T-helper 2 cell (primary cell): ENCODE measurements at regions not wholly inside any gene's neighbourhood (a gene's known extent, or its start where the extent isn't known, plus 50 kb on each side); places are given as distances from the start of the nearest gene placed in this dataset.
"Not testable (repeated sequence)": the region's sequence is repeated elsewhere in the genome, so short reads cannot be mapped to it uniquely, and the experiment has no call there.

Source experiments
- DNase-seq, 5 experiments: peaks; one replicate each; pipeline versions ENCODE4 v3.0.0 to v3.0.0-alpha.2; 2012 to 2022

DNA sequence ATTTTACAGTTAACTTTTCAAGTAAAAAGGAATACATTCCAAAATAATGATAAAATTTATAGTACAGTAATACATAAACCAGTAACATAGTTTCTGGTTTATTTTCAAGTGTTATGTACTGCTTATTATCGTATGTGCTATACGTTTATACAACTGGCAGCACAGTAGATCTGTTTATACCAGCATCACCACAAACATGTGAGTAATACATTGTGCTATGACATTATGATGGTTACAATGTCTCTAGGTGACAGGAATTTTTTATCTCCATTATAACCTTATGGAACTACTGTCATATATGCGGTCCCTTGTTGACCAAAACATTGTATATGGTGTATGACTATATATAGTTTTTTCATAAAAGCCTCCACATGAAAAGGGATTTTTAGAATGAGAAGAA, 256.9 kb downstream of the ANKRD50 start:
- no peak for DNase-seq

DNA sequence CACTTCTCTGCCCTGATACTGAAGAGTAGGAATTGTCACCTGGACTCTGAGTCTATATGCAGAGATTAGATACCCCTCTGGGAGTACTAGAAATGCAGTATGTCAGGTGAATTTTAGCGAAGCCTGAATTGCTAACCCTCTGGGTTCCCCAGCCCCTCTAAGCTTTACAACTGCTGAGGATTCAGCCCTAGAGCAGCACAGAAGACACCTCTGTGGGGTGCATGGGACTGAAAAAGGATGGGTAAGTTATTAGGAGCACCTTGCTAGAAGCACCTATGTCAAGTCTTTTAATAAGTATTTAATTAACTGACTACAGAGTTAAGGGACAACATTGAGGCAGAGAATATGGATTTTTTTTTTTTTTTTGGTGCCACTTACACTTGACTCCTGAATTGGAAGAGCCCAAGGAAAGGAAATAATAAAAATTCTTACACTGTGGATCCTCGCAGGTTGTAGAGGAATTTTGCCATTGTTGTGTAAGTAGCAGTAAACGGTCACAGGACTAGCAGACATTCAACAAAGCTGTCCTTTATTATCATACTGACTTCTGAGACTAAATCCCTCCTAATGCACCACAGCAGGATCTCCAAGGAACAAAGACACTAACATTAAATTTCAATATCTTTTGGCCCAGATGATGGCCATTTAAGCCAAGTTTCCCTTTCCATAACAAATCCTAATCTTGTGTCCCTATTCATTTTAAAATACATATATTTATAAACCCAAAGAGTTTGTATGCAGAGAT, 253.2 kb downstream of the ANKRD50 start:
- DNase-seq: no peak

DNA sequence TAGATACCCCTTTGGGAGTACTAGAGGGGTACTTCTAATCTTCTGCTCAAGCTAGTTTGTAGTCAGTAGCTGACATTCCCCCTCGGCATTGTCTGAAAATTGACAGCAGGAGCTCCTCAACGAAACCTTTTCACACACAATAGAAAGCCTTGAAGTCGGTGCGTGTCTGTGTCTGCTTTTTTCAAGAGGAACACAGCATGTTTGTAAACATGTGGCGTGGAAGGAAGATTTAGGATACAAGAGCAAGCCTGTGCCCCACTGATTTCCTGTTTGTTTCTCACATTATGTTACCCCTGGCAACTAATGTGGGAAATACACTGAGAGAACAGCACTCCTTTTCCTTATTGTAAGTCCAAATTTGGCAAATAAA, 252.6 kb downstream of the ANKRD50 start:
- DNase-seq: no peak

DNA sequence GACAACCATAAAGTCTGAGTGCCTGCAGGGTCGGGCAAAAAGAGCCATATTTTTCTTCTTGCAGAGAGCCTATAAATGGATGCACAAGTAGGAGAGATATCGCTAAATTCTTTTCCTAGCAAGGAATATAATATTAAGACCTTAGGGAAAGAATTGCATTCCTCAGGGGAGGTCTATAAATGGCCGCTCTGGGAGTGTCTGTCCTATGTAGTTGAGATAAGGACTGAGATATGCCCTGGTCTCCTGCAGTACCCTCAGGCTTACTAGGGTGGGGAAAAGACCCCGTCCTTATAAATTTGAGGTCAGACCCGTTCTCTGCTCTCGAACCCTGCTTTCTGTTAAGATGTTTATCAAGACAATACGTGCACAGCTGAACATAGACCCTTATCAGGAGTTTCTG, 250.9 kb downstream of the ANKRD50 start:
- DNase-seq: not testable (repeated sequence)

DNA sequence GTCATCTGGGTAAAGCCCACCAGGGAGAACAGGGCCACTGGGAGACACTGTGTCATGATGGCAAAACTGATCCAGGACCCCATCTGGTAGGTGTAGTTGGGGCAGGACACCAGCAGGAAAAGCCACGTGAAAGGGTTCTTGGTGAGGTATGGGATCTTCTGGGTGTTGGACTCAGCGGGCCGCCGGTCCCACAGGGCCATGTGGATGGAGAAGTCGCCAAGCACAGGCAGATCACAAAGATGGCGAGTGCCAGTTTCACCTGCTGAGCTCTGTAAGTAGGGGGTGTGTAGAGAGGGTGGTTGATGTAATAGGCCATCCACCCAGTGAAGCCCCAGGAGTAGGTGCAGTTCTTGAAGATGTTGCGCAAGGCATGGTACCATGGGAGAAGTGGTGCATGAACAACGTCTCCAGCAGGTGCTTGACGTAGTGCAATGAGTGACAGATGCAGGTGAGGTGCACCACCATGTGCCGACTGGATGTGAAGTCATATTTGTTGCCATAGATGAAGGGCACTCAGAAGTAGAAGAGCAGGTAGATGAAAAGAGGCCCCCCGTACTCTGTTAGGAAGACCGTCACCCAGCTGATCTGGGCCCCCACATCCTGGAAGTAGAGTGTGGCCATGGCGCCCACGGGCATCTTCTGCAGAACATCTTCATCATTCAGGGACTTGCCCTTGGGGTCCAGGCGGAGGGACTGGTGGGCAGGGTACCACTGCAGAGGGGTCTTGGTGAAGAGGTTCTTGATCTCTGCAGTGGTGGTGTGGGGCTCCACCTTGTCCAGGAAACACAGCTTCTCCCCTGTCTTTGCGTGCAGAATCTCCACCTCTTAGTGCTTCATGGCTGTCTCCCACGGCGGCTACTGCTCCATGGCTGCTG, 249.3 kb downstream of the ANKRD50 start:
- no peak for DNase-seq

DNA sequence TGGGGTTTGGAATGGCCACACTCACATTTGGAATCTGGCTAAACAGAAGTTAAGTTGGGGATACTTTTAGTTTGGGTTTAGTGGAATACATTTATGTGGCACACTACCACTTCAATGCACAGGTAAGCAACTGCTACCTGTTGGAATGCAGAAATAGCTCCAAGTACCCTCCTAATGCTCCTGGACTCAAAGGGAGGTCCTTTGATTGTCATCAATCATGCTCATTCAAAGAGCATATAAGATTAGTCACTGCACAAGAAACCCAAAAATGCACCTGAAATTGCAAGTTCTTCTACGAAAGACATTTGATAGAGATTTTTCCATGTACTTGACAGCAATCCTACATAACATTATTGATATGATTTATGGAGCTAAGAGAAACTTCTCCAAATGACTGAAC, 247.7 kb downstream of the ANKRD50 start:
- no peak for DNase-seq

DNA sequence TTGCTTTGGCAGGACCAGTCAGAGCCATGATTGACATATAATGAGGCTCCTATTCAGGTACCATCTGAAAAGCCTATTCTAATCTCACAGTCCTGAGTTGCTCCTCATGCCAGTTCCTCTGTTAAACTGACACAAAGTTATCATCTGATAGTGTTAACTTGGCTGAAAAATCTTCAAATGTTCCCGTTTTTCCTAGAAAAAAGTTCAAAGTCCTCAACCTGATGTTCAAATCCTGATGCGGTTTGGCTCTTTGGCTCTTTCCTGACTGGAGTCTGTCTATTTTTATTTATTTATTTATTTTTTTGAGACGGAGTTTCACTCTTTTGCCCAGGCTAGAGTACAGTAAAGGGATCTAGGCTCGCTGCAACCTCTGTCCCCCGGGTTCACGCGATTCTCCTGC, 244.2 kb downstream of the ANKRD50 start:
- DNase-seq: no peak

DNA sequence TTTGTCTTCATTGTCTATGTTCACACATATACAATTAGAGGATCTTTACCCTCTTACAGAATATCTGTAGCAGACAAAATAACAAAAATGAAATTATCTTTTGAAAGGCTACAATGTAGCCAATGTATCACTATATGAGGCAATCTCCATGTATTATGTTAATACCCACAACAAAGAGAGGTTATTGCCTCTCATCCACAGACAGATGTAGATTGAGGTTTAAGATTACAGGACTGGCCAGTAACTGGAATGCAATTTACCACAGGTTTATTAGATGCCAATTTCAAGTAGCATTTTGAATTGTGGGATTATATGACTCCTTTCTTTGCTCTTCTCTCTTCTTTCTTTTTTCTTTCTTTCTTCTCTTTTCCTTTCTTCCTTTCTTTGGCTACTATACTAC, 242.6 kb downstream of the ANKRD50 start:
- DNase-seq: no peak

DNA sequence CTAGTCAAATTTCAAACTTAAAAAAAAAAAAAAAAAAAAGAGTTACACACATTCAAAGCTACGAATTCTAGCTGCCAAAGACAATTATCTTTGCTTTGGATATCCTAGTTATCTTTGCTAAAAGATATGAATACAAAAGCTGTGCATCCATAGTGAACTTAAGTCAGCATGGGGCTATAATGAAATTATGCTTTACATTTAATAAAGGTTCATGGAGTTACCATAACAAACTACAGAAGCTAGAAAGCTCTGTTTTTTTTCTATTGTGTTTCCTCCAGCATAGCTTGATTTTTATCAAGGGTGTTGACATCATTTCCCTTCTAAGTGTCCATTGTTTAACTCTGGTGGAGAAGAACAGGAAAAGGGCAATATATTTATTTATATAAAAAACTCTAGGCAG, 234.1 kb downstream of the ANKRD50 start:
- no peak for DNase-seq

DNA sequence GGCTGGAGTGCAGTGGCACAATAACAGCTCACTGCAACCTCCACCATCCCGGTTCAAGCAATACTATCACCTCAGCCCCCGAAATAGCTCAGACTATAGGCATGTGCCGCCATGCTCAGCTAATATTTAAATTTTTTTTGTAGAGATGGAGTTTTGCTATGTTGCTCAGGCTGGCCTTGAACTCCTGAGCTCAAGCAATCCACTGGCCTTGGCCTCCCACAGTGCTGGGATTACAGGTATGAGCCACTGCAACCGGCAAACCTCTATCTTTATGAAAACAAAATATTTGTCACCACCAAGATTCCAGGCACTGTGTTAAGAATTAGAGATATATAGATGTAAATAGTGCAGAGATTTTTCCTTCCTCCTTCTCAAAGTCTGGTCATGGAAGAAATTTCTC, 232.5 kb downstream of the ANKRD50 start:
- no peak for DNase-seq

DNA sequence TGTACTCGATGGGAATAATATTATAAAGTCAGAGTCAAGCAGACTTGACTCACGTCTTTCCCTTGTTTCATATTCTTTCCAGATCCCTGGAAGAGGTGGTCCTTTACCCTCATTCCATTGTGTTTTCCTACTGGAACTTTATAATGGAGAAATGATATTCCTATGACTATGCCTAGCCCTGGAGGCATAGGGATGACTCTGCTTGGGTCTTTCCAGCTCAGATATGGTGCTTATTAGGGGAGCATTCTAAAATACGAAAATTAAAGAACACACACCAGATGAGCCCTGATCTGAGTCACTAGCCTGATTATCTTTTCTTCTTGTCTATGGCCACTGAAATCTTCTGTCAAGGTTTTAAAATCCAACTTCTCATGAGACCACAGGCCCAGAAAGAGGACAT, 231.4 kb downstream of the ANKRD50 start:
- DNase-seq: no peak

DNA sequence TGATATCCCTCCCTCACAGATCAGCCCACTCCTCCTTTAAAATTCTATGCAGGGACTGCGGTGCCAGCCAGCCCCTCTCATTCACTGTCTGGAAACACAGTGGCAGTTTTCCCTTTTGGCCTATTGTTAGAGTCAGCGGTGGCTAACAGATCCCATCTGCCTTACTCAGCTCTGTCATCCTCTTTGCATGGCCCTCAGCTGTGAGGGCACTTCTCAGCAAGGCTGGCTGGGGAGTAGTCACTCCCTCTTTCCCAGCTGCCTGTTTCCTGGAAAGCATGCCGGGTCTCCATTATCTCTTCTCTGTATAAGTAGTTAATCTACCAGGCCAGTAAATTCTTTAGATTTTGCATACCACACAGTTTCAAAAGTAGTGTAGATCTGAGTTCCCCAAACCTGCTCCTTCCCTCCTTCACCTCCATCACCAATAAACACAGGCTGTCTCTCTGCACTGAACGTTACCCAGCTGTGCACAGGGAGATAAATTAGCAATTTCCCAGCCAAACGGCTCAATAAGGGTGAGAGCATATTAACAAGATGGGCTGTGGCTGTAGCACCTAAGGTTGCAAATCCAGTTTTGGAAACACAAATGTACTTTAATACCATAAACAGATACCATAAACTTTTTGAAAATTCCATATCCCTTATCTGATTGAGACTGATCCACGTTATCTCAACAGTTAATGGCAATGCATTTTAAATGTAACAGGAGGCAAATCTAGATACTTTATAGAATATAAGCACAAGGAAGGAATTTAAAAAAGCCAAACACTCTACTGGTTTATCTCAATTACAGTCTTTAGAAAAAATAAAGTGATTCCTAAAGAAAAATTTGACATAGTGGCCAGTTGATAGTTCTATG, 229.3 kb downstream of the ANKRD50 start:
- no peak for DNase-seq

DNA sequence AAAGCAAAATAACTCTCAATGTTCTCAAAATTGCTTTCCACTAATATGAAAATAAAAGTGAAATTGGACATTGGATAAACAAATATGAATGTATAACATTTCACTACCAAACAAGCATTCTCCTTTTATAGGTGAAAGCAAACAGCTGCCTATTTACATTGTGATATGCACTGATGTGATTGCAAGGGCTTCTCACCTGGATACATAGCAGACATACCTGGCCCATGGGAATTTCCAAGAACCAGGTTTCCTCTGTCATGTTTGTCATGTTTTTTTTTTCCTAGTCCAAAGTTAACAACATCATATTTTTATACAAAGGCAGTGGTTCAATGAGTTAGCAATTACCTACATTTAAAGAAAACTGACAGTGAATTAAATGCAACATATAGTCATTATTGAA, 228.5 kb downstream of the ANKRD50 start:
- DNase-seq: no peak

DNA sequence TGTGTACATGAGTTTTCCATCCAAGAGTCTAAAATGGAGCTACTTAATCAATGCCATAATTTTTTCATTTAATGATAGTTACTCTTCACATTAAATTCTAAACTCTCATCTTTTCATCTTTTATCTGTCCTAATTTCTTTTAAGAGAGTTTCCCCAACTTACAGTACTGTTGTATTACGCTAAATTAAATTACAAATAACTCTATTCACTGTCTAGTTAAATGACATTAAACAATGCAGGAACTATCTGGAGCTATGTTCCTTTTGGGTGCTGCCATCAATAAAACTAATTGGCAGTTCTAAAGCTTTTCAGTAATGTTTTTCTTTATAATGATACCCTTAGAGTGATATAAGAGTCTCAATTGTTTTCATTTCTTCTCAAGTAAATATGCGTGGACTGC, 227.6 kb downstream of the ANKRD50 start:
- DNase-seq: no peak

DNA sequence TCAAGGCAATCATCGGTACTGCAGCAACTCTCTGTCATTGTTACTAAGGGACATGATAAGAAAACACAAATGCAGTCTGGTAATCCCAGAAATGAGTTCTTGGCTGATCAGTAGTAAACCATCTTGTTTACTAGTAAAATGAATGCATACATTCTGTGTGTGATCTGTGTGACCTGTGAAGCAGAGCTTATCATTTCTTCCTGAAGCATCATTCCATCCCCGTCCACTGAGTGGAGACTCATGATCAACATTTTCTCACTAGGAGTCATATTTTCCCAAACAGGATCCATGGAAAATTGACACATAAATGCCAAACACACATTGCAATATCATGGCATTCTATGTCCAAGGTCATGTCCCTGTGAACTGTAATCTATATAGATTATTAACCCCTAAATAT, 226.1 kb downstream of the ANKRD50 start:
- DNase-seq: no peak

DNA sequence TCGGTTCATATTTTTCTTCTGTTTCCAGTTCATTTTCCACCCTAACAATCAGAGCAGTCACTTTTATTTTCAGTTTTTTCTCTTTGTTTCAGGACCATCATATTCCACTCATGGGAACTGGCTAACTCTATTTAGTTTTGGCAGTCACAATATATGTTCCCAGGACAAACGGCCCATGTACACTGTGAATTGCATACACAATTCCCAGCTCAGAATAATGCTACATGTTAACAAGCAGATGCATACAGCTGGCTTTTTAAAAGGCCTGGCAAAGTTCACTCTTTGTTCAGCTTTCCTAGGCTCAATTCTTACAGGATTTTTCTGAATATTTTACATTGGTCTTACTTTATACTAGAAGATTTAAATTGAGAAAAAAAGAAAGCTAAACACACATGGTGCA, 224.9 kb downstream of the ANKRD50 start:
- no peak for DNase-seq

DNA sequence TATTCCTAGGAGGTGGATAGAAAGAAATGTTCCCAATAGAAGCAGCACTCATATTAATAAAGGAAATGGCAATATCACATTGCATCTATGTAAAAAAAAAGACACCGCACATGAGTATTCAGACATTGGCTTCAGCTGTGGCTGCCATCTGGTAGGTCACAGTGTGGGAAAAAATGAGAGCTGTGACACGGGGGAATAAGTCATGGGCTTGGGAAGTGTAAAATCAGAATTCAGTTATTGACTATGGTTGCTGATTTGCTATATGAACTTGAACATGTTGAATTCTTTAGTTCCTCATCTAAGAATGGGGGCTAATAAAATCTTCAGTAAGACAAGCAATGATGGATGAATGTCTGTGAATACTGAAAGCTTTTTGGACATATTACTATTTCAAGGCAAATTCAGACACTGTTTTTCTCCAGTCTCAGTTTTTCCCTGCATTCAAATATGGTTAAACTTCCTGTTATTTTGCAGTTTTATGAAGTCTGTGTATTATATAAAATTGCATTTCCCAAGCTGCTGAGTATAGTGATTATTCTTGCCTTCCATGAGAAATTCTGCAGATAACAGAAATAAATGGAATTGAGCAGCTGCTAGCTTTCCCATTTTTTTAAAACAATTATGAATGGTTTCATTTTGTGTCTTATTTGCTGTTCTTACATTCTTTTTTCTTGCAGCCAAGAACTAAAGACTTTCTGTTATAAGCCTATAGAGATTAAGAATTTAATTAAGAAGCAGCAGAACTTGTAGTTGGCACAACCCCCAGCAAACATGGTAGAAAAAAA, 221.0 kb downstream of the ANKRD50 start:
- no peak for DNase-seq

DNA sequence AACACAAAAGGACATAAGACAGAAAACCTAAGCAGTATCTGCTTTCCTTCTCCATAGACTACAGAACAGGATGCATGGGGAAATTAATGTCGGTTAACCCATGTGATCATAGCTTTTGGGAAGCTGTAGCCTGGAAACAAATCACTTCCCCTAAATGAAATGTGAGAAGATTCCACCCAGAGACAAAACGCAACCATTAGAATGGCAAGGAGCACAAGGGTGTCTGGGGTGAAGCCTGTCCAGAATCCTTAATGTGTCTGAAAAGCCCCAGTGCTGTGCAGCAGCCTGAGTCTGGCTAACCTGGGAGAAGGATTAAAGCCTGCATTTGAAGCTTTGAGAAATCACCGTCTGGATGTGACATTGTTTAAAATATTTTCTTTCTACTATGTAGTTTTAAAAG, 213.3 kb downstream of the ANKRD50 start:
- no peak for DNase-seq

DNA sequence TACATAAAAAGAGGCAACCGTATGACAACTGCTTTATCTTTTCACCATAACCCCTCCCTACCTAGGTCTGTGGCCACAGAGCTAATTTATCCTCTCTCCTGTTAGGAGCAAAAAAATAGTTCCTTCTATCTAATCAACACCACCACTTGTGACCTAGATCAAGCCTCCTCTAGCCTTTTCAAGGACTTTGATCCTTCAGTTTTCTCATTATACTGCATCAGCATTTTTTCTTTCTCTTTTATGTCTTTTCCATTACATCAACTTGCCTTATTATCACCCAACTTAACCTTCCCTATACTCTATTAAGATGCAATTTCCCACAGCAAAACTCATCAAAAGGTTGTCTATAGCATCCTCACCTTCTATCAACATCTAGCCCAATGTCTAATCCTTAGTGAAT, 211.0 kb downstream of the ANKRD50 start:
- no peak for DNase-seq

DNA sequence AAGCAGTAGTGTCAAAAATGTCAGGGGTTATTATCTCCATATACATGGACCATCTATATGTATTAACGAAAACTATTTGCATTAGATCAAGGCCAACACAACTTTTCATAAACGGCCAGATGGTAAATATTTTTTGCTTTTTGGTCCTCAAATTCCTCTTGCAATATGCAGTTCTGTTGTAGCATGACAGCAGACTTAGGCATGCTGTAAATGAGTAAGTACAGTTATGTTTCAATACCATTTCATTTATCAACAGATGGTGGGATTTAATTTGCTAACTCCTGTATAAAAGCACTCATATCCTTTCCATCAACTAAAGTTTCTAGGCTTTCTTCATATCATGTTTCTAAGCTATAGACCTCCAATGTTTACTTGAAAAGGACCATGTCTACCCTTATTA, 208.1 kb downstream of the ANKRD50 start:
- DNase-seq: no peak

DNA sequence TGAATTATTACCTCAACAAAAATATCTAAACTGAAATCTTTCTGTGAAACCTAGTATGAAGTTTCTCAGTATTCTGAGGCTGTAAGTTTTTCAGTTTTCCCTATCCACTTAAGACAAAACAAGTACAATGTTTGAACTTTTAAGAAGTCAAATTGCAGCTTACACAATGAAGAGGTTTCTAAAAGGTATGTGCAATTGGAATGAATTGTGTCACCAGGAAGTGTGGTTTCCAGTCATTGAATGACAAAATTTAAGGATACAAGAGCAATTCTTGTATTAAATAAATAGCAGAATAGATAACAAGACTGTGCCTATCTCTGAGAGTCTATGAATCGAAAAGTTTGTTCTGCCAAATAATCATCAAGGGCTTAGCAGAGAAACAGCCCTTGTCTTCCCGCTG, 207.3 kb downstream of the ANKRD50 start:
- no peak for DNase-seq

DNA sequence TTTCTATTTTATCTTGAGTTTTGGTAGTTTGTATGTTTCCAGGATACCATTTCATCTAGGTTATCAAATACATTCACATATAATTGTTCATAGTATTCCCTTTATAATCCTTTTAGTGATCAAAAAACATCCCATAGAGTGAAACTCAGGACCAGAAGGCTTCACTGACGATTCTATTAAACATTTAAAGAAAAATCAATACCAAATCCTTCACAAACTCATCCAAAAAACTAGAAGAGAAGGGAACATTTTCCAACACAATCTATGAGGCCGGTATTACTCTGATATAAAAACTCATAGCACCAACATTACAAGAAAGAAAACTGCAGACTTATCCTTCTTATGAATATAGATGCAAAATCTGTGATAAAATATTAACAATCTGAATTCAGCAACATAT, 203.4 kb downstream of the ANKRD50 start:
- no peak for DNase-seq

DNA sequence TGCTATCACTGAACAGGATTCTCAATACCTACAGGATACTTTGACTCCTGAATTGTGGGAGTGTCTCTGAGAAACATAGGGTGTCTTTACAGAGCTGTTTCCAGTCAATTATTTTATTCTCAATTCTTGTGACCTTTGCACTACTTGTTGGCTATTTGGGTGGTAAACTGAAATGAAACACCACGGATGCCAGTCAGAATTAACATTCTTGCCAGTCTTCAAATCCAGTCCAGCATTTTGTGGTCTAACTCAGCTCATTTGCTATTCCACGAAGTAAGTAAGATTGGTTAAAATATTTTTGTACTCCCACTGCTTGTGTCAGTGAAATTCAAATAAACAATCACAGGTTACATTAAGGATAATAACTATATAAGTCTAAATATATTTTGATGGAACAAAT, 197.9 kb downstream of the ANKRD50 start:
- no peak for DNase-seq
